ENCODE measurements at regions not wholly inside any gene's neighbourhood (a gene's known extent, or its start where the extent isn't known, plus 50 kb on each side); places are given as distances from the start of the nearest gene placed in this dataset.

GRCh38 chr2:222774941-222775340 lies 85.9 kb upstream of the ACSL3 start:
- DNase-seq (ENCODE audit: low read depth): no peak
- no peak overlapping the region for H3K4me3 ChIP-seq (replicated peaks; ENCODE audit: low read depth, low read length)
- TF ChIP-seq, protein P1, sequence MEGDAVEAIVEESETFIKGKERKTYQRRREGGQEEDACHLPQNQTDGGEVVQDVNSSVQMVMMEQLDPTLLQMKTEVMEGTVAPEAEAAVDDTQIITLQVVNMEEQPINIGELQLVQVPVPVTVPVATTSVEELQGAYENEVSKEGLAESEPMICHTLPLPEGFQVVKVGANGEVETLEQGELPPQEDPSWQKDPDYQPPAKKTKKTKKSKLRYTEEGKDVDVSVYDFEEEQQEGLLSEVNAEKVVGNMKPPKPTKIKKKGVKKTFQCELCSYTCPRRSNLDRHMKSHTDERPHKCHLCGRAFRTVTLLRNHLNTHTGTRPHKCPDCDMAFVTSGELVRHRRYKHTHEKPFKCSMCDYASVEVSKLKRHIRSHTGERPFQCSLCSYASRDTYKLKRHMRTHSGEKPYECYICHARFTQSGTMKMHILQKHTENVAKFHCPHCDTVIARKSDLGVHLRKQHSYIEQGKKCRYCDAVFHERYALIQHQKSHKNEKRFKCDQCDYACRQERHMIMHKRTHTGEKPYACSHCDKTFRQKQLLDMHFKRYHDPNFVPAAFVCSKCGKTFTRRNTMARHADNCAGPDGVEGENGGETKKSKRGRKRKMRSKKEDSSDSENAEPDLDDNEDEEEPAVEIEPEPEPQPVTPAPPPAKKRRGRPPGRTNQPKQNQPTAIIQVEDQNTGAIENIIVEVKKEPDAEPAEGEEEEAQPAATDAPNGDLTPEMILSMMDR (IDR thresholded peaks at IDR 0.05; ENCODE audit: low read length, missing control alignments): no peak

GRCh38 chr2:222776792-222777191 lies 84.0 kb upstream of the ACSL3 start:
- DNase-seq (ENCODE audit: low read depth): no peak
- TF ChIP-seq, protein P1 (IDR thresholded peaks at IDR 0.05; ENCODE audit: low read length, missing control alignments): no peak
- H3K4me3 ChIP-seq (replicated peaks; ENCODE audit: low read depth, low read length): no peak overlapping the region

DNA sequence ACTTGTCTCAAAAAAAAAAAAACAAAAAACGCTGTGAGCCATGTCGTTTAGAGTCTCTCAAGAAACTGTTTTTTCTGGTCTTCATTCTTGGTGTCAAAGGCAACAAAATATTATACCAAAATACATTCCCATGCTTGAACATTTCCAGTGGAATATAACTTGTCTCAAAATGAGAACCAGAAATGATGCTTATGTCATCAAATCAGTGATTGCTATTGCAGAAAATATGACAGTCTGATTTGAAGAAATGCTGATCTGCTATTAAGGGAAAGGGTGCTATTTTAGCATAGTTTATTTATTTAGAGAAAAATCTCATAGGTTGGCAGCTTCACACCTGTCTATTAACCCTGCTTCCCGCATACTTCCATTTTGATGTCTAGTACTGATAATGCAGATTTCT lies 82.4 kb upstream of the ACSL3 start:
- no peak for DNase-seq (ENCODE audit: low read depth)
- H3K4me3 ChIP-seq (replicated peaks; ENCODE audit: low read depth, low read length): no peak overlapping the region
- TF ChIP-seq, protein P1 (IDR thresholded peaks at IDR 0.05; ENCODE audit: low read length, missing control alignments): no peak

DNA sequence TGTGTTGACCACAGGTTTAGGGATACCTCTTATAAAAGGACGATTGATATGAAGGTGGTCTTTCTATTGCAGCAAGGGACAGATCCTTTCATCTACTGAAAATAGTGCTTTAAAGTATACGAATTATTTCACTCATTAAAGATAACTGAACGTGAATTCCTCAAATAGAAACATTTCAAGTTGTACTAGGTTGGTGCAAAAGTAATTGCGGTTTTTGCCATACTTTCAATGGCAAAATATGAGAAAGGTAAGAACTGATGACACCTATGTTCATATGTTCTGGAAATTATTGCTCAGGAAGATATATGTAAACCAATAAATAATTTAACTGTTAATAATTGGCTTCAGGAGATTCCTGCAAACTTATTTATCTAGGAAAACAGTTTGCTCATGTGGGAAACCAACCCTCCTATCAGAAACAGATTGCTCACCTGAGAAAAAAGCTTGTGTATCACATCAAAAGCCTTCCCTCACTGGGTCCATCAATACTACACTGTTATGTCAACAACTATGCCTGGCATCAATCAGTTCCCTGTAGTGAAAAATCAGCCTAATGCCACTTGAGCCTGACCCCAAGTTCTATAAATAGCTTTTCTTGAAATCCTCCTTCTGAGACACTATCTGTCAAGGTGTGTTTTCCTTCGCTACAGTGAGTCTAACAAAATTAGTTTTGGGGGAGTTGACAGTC lies 81.5 kb upstream of the ACSL3 start:
- no peak for DNase-seq (ENCODE audit: low read depth)
- TF ChIP-seq, protein P1 (IDR thresholded peaks at IDR 0.05; ENCODE audit: low read length, missing control alignments): no peak
- H3K4me3 ChIP-seq (replicated peaks; ENCODE audit: low read depth, low read length): no peak overlapping the region

DNA sequence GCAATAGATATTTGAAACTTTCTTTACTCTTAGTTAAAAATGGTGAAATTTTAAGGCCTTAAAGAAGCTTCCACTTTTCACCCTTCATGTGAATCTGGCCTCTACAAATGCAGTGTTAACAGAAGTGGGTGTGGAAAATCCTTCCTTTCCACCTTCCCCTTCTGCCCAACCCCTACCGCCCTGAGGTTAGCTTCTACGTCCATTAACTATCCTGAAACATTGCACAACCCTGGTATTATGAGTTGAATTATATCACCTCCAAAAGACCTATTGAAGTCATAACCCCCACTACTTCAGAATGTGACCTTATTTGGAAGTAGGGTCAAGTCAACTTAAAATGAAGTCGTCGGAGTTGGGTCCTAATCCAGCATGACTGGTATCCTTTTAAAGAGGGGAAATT lies 80.8 kb upstream of the ACSL3 start:
- TF ChIP-seq, protein P1 (IDR thresholded peaks at IDR 0.05; ENCODE audit: low read length, missing control alignments): no peak
- no peak overlapping the region for H3K4me3 ChIP-seq (replicated peaks; ENCODE audit: low read depth, low read length)
- no peak for DNase-seq (ENCODE audit: low read depth)

DNA sequence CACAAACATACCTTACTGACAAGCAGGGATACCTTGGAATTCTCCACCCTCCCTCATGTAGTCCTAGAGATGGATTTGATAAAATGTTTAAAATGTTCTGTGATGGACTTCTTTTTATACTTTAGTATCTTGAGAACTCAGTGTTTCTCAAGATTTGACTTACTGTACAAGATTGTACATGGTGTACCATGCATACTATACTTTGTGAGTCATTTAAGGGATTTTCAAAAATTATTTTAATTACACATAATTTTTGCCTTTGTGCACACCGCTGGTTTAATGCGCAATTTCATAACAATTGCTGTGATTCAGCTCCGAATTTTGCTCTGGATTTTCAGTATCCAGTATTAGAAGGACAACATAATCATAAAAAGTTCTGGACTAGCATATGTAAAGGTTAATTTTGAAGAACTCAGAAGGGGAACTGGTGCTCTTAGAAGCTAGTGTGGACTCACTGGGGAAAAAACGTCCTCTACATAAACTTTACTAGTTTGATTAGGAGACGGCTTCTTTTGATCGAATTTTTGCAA lies 78.6 kb upstream of the ACSL3 start:
- H3K4me3 ChIP-seq (replicated peaks; ENCODE audit: low read depth, low read length): no peak overlapping the region
- TF ChIP-seq, protein P1 (IDR thresholded peaks at IDR 0.05; ENCODE audit: low read length, missing control alignments): no peak
- DNase-seq (ENCODE audit: low read depth): no peak

DNA sequence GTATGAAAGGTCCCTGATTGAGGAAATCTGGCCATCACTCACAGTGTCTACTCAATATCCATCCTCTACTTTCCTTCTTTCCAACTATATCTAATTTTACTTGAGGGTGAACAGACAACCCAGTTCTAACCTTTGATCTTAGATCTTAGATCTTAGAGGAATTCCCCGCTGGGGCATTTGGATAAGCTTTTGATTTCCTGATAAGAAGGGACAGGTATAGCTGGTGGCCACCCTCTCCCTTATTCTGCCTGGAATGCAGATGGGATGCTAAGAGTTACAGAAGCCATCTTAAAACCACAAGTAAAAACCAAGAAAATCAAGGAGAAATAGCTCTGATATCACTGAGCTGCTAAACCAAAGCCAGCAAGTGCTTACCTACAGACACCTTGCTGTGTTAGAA lies 77.2 kb upstream of the ACSL3 start:
- H3K4me3 ChIP-seq (replicated peaks; ENCODE audit: low read depth, low read length): no peak overlapping the region
- DNase-seq (ENCODE audit: low read depth): no peak
- TF ChIP-seq, protein P1 (IDR thresholded peaks at IDR 0.05; ENCODE audit: low read length, missing control alignments): no peak
